Esophagus muscularis mucosa (tissue), 3 donors: ENCODE measurements at regions not wholly inside any gene's neighbourhood (a gene's known extent, or its start where the extent isn't known, plus 50 kb on each side); places are given as distances from the start of the nearest gene placed in this dataset.

Experiments
- CTCF ChIP-seq, 3 experiments: fragments of 200-600 bp in 2 of 3; fragments of 450-650 bp in 1 of 3; sonication (generic) in 2 of 3; IDR thresholded peaks; one replicate each; pipeline ENCODE4 v1.5.1; 2017 to 2019; ENCODE audit warnings: antibody characterized with exemption in 3 of 3, mild to moderate bottlenecking in 2 of 3, moderate library complexity in 1 of 3
- EP300 ChIP-seq: sonication (generic); formaldehyde crosslinking; IDR thresholded peaks from one replicate; pipeline ENCODE4 v1.6.1; 2017; ENCODE audit warnings: antibody characterized with exemption

DNA sequence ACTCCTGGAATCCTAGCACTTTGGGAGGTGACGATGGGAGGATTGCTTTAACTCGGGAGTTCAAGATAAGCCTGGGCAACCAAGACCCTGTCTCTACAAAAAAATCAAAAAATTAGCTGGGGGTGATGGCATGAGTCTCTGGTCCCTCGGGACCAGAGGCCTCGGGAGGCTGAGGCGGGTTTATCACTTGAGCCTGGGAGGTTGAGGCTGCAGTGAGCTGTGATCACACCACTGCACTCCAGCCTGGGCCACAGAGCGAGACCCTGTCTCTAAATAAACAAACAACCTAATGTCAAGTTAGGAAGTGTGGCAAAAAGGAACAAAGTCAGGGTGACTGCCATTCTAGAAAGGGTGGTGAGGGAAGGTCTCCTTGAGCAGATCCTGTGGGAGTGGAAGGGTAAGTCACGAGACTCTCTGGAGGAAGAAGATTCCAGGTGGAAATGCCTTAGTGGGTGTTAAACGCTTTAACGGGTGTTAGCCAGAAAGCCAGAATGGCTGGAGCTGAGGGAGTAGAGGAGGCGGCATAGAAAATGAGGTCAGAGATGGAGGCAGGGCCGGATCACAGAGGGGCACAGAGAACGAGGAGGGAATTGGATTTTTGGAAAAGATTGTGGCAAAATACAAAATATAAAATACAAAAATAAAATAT is 62.2 kb upstream of the ATP5PO start:
- TF ChIP-seq CTCF (IDR thresholded peaks at IDR 0.05): no peak
- TF ChIP-seq EP300: no peak
